GM12801 (cell line): ENCODE measurements at regions not wholly inside any gene's neighbourhood (a gene's known extent, or its start where the extent isn't known, plus 50 kb on each side); places are given as distances from the start of the nearest gene placed in this dataset.

ENCODE experiments used
- CTCF ChIP-seq: IDR thresholded peaks from one replicate; pipeline ENCODE4 v1.5.1; 2011; ENCODE audit warnings: control low read depth; ENCODE audit not compliant: insufficient read length; ENCODE audit errors: extremely low read depth

GRCh38 chr17:77308861-77309726, 168.3 kb downstream of the SEC14L1 start:
- TF ChIP-seq CTCF: no peak

- no peak for TF ChIP-seq CTCF
Measured at GRCh38 chr17:77310336-77310735, 169.6 kb downstream of the SEC14L1 start.

GRCh38 chr17:77311371-77311981, 170.7 kb downstream of the SEC14L1 start:
- TF ChIP-seq CTCF: no peak

- no peak for TF ChIP-seq CTCF
Measured at GRCh38 chr17:77312061-77312701, 171.4 kb downstream of the SEC14L1 start.

- no peak for TF ChIP-seq CTCF
Measured at GRCh38 chr17:77312786-77313599, 172.2 kb downstream of the SEC14L1 start.

GRCh38 chr17:77313831-77314230, 173.1 kb downstream of the SEC14L1 start:
- TF ChIP-seq CTCF: no peak

GRCh38 chr17:77314601-77315000, 173.8 kb downstream of the SEC14L1 start:
- no peak for TF ChIP-seq CTCF
